ENCODE measurements at regions not wholly inside any gene's neighbourhood (a gene's known extent, or its start where the extent isn't known, plus 50 kb on each side); places are given as distances from the start of the nearest gene placed in this dataset.

DNA sequence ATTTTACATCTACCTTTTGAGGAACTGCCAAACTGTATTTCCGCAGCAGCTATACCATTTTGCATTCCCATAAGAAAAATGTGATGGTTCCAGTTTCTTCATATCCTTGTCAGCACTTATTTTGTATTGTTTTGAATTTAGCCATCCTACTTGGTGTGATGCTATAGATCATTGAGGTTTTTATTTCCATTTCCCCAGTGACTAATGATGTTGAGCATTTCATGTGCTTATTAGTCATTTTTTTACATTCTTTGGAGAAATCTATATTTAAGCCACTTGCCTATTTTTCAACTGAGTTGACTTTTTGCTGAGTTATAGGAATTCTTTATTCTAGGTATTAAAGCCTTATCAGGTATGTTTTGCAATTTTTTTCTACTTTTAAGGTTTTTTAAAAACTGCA lies 347.6 kb upstream of the RARB start:
- no peak overlapping the region for H3K4me3 ChIP-seq (ENCODE audit: low read length)
- no peaks in the 10 kb centered on the region for H3K79me2 ChIP-seq (ENCODE audit: low read length)
- no peaks in the 10 kb centered on the region for H3K36me3 ChIP-seq (ENCODE audit: insufficient read depth, low read length)
- no peaks in the 10 kb centered on the region for H3K9me3 ChIP-seq (ENCODE audit: low read length)
- H3K9ac ChIP-seq (ENCODE audit: low read length) = no peak overlapping the region
- no peaks in the 10 kb centered on the region for H4K20me1 ChIP-seq (ENCODE audit: insufficient read depth, low read depth, low read length)
- no peak overlapping the region for H2AFZ ChIP-seq (ENCODE audit: low read length)
- no peaks in the 10 kb centered on the region for H3K4me1 ChIP-seq (ENCODE audit: low read length)
- H3K27me3 ChIP-seq (ENCODE audit: low read length) = no peaks in the 10 kb centered on the region
- no peak overlapping the region for H3K27ac ChIP-seq (ENCODE audit: low read length)
- no peaks in the 10 kb centered on the region for H3K9me2 ChIP-seq (replicated peaks; ENCODE audit: insufficient read depth, low read length)
- no peak for DNase-seq
- H3K4me2 ChIP-seq (ENCODE audit: low read depth, low read length, poor library complexity, severe bottlenecking) = no peak overlapping the region

- Histone ChIP-seq H3K9ac (ENCODE audit: low read length) (no peak overlapping the region), H3K4me2 (ENCODE audit: low read depth, low read length, poor library complexity, severe bottlenecking) (no peak overlapping the region), H3K79me2 (ENCODE audit: low read length) (no peaks in the 10 kb centered on the region), H3K27me3 (ENCODE audit: low read length) (no peaks in the 10 kb centered on the region; the same call in 1 of the 2 replicates), H3K9me2 (replicated peaks; ENCODE audit: insufficient read depth, low read length) (no peaks in the 10 kb centered on the region), H3K4me3 (ENCODE audit: low read length) (no peak overlapping the region), H2AFZ (ENCODE audit: low read length) (no peak overlapping the region), H3K9me3 (ENCODE audit: low read length) (no peaks in the 10 kb centered on the region), H4K20me1 (ENCODE audit: insufficient read depth, low read depth, low read length) (no peaks in the 10 kb centered on the region), H3K4me1 (ENCODE audit: low read length) (no peaks in the 10 kb centered on the region), H3K36me3 (ENCODE audit: insufficient read depth, low read length) (no peaks in the 10 kb centered on the region), H3K27ac (ENCODE audit: low read length) (no peak overlapping the region)
- no peak for DNase-seq
These were observed 344.0 kb upstream of the RARB start for GRCh38 chr3:25084016-25084415.

- no peaks in the 10 kb centered on the region for H3K4me1 ChIP-seq (ENCODE audit: low read length)
- H3K9me2 ChIP-seq (replicated peaks; ENCODE audit: insufficient read depth, low read length) = no peaks in the 10 kb centered on the region
- no peak for DNase-seq
- no peaks in the 10 kb centered on the region for H4K20me1 ChIP-seq (ENCODE audit: insufficient read depth, low read depth, low read length)
- no peaks in the 10 kb centered on the region; the same call in 1 of the 2 replicates for H3K27me3 ChIP-seq (ENCODE audit: low read length)
- no peak overlapping the region for H3K4me2 ChIP-seq (ENCODE audit: low read depth, low read length, poor library complexity, severe bottlenecking)
- no peaks in the 10 kb centered on the region for H3K79me2 ChIP-seq (ENCODE audit: low read length)
- H3K4me3 ChIP-seq (ENCODE audit: low read length) = no peak overlapping the region
- H2AFZ ChIP-seq (ENCODE audit: low read length) = no peak overlapping the region
- H3K9ac ChIP-seq (ENCODE audit: low read length) = no peak overlapping the region
- no peaks in the 10 kb centered on the region for H3K36me3 ChIP-seq (ENCODE audit: insufficient read depth, low read length)
- no peaks in the 10 kb centered on the region for H3K9me3 ChIP-seq (ENCODE audit: low read length)
- no peak overlapping the region for H3K27ac ChIP-seq (ENCODE audit: low read length)
These were observed 341.3 kb upstream of the RARB start for GRCh38 chr3:25086721-25087120.

GRCh38 chr3:25088284-25088683 lies 339.8 kb upstream of the RARB start:
- Histone ChIP-seq H3K9me3 (ENCODE audit: low read length) (no peaks in the 10 kb centered on the region), H3K9ac (ENCODE audit: low read length) (no peak overlapping the region), H3K36me3 (ENCODE audit: insufficient read depth, low read length) (no peaks in the 10 kb centered on the region), H3K79me2 (ENCODE audit: low read length) (no peaks in the 10 kb centered on the region), H3K4me3 (ENCODE audit: low read length) (no peak overlapping the region), H3K27me3 (ENCODE audit: low read length) (no peaks in the 10 kb centered on the region; the same call in 1 of the 2 replicates), H2AFZ (ENCODE audit: low read length) (no peak overlapping the region), H3K4me2 (ENCODE audit: low read depth, low read length, poor library complexity, severe bottlenecking) (no peak overlapping the region), H3K4me1 (ENCODE audit: low read length) (no peaks in the 10 kb centered on the region), H3K9me2 (replicated peaks; ENCODE audit: insufficient read depth, low read length) (no peaks in the 10 kb centered on the region), H4K20me1 (ENCODE audit: insufficient read depth, low read depth, low read length) (no peaks in the 10 kb centered on the region), H3K27ac (ENCODE audit: low read length) (no peak overlapping the region)
- DNase-seq = no peak

DNA sequence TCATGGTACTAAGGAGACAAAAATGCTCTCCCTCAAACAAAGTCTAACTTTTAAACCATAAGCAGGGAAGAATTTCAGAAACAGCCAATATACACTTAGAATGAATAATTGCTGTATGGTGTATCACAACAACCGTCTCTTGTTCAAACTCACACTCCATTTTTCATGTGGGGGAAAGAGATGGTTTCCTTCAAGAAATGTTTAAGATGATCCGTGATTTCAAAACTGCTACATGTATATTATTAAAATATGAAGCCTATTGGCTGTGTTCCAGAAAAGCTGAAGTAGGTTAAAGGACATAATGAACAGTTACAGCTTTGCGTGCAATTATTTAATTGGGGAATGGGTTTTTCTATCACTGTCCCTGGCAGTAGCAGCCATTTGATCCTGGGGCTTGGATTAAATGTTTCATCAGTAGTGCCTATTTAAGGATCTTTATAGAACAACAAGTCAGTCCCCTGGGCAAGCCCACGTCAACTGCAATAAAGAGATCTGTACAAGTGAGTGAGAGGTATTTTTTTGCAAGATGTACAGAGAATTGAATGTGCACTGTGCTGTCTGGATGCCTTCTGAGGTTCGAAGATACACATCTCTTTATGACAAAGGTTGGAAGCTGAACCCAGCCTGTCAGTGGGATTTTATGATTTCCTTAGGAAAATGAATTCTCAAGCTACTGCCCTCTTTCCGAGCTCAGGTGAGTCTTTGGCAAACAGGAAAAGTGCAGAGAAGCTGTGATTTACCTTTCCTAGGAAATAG lies 337.2 kb upstream of the RARB start:
- Histone ChIP-seq H3K9ac (ENCODE audit: low read length) (no peak overlapping the region), H2AFZ (ENCODE audit: low read length) (no peak overlapping the region), H4K20me1 (ENCODE audit: insufficient read depth, low read depth, low read length) (no peaks in the 10 kb centered on the region), H3K9me2 (replicated peaks; ENCODE audit: insufficient read depth, low read length) (no peaks in the 10 kb centered on the region), H3K4me1 (ENCODE audit: low read length) (no peaks in the 10 kb centered on the region), H3K4me3 (ENCODE audit: low read length) (no peak overlapping the region), H3K27me3 (ENCODE audit: low read length) (no peaks in the 10 kb centered on the region; the same call in 1 of the 2 replicates), H3K36me3 (ENCODE audit: insufficient read depth, low read length) (no peaks in the 10 kb centered on the region), H3K4me2 (ENCODE audit: low read depth, low read length, poor library complexity, severe bottlenecking) (no peak overlapping the region), H3K9me3 (ENCODE audit: low read length) (no peaks in the 10 kb centered on the region), H3K27ac (ENCODE audit: low read length) (no peak overlapping the region), H3K79me2 (ENCODE audit: low read length) (no peaks in the 10 kb centered on the region)
- DNase-seq = no peak

GRCh38 chr3:25091934-25092333 lies 336.1 kb upstream of the RARB start:
- Histone ChIP-seq H3K9me2 (replicated peaks; ENCODE audit: insufficient read depth, low read length) (no peaks in the 10 kb centered on the region), H3K36me3 (ENCODE audit: insufficient read depth, low read length) (no peaks in the 10 kb centered on the region), H3K27me3 (ENCODE audit: low read length) (no peaks in the 10 kb centered on the region; the same call in 1 of the 2 replicates), H3K4me2 (ENCODE audit: low read depth, low read length, poor library complexity, severe bottlenecking) (no peak overlapping the region), H3K9me3 (ENCODE audit: low read length) (no peaks in the 10 kb centered on the region), H3K4me1 (ENCODE audit: low read length) (no peaks in the 10 kb centered on the region), H3K4me3 (ENCODE audit: low read length) (no peak overlapping the region), H3K27ac (ENCODE audit: low read length) (no peak overlapping the region), H2AFZ (ENCODE audit: low read length) (no peak overlapping the region), H4K20me1 (ENCODE audit: insufficient read depth, low read depth, low read length) (no peaks in the 10 kb centered on the region), H3K79me2 (ENCODE audit: low read length) (no peaks in the 10 kb centered on the region), H3K9ac (ENCODE audit: low read length) (no peak overlapping the region)
- DNase-seq = no peak

- Histone ChIP-seq H4K20me1 (ENCODE audit: insufficient read depth, low read depth, low read length) (no peaks in the 10 kb centered on the region), H3K27ac (ENCODE audit: low read length) (no peak overlapping the region), H3K36me3 (ENCODE audit: insufficient read depth, low read length) (no peaks in the 10 kb centered on the region), H3K9me3 (ENCODE audit: low read length) (no peaks in the 10 kb centered on the region), H3K4me1 (ENCODE audit: low read length) (no peaks in the 10 kb centered on the region), H3K79me2 (ENCODE audit: low read length) (no peaks in the 10 kb centered on the region), H3K9me2 (replicated peaks; ENCODE audit: insufficient read depth, low read length) (no peaks in the 10 kb centered on the region), H2AFZ (ENCODE audit: low read length) (no peak overlapping the region), H3K27me3 (ENCODE audit: low read length) (no peaks in the 10 kb centered on the region), H3K4me2 (ENCODE audit: low read depth, low read length, poor library complexity, severe bottlenecking) (no peak overlapping the region), H3K4me3 (ENCODE audit: low read length) (no peak overlapping the region), H3K9ac (ENCODE audit: low read length) (no peak overlapping the region)
- DNase-seq = no peak
These were observed 333.0 kb upstream of the RARB start for GRCh38 chr3:25094932-25095685.

GRCh38 chr3:25096536-25096935 lies 331.5 kb upstream of the RARB start:
- DNase-seq = no peak
- Histone ChIP-seq H3K36me3 (ENCODE audit: insufficient read depth, low read length) (no peaks in the 10 kb centered on the region), H3K9me2 (replicated peaks; ENCODE audit: insufficient read depth, low read length) (no peaks in the 10 kb centered on the region), H4K20me1 (ENCODE audit: insufficient read depth, low read depth, low read length) (no peaks in the 10 kb centered on the region), H3K27ac (ENCODE audit: low read length) (no peak overlapping the region), H3K4me1 (ENCODE audit: low read length) (no peaks in the 10 kb centered on the region), H3K4me3 (ENCODE audit: low read length) (no peak overlapping the region), H3K27me3 (ENCODE audit: low read length) (no peaks in the 10 kb centered on the region), H3K9ac (ENCODE audit: low read length) (no peak overlapping the region), H3K4me2 (ENCODE audit: low read depth, low read length, poor library complexity, severe bottlenecking) (no peak overlapping the region), H3K79me2 (ENCODE audit: low read length) (no peaks in the 10 kb centered on the region), H3K9me3 (ENCODE audit: low read length) (no peaks in the 10 kb centered on the region), H2AFZ (ENCODE audit: low read length) (no peak overlapping the region)
